CD4-positive, alpha-beta T cell treated with Interleukin-17A for 4 hours (primary cell): ENCODE measurements at regions not wholly inside any gene's neighbourhood (a gene's known extent, or its start where the extent isn't known, plus 50 kb on each side); places are given as distances from the start of the nearest gene placed in this dataset.
"Not testable (repeated sequence)": the region's sequence is repeated elsewhere in the genome, so short reads cannot be mapped to it uniquely, and the experiment has no call there.

Experiments
- DNase-seq: peaks from one replicate; pipeline ENCODE4 v3.0.0-alpha.2; 2020; ENCODE audit warnings: mixed read lengths

DNA sequence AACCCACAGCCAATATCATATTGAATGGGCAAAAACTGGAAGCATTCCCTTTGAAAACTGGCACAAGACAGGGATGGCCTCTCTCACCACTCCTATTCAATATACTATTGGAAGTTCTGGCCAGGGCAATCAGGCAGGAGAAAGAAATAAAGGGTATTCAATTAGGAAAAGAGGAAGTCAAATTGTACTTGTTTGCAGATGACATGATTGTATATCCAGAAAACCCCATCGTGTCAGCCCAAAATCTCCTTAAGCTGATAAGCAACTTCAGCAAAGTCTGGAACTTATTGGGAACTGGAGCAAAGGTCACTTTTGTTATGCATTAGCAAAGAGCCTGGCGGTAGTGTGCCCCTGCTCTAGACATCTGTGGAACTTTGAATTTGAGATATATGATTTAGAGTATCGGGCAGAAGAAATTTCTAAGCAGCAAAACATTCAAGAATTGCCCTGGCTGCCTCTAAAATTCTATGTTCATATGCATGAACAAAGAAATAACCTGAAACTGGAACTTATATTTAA is 53.4 kb upstream of the PSMA1 start:
- DNase-seq: not testable (repeated sequence)

DNA sequence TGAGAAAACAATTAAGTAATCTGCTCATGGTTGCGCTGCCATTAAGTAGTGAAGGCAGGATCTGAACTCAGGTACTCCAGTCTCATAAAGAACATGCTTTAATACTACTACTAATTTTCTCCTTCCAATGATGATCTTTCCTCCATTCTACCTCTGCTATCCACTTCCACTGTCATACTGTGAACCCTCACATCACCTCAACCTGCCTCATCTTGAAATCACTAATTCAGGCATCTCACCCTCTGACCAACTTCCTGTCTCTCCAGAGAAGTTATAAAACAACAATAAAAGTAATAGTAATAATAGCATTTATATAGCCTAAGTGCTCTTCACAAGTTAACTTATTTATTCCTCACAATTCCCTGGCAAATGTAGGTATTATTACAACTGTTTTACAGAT is 57.1 kb upstream of the PSMA1 start:
- DNase-seq: no peak

DNA sequence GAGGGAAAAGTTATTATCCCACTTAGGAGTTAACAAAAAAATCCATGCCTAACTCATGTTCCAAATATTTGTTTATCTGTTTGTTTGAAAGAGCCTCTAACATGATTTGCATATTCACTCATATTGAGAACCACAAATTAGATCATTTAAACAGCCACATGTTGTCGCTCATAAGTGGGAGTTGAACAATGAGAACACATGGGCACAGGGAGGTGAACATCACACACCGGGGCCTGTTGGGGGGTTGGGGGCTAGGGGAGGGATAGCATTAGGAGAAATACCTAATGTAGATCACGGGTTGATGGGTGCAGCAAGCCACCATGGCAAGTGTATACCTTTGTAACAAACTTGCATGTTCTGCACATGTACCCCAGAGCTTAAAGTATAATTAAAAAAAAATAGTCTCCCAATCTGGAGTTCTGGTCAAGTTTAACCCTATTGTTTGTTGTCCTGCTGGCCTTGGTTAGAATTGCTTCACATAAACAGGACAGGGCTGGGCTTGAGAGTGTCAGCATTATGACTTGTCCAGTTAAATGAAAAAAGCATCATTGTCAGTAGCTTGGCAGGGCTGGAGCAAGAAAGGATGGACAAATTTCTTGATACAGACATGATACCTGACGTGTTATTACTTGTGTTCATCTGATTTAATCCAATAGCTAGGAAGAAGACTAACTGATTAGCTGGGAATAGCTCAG is 57.8 kb upstream of the PSMA1 start:
- DNase-seq: no peak

DNA sequence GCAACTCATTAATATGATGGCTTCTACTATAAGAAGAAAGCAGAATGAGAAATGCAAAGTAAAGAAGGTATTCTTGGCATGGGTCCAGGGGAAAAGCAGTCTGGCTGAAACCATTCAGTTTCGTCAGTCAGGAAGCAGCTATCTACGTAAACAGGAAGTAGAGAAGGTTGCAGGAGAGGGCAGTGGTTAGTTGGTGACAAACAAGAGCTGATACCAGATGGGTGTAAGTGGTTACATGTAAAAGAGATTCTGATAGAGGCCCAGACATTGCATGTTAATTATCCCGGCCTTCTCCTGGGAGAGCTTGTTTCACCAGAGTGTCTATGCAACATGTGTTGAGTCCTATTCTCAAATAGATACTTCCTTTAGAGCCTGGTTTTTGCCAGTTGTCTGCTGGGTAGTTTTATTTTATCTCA is 58.4 kb upstream of the PSMA1 start:
- DNase-seq: peak; percentile 77

DNA sequence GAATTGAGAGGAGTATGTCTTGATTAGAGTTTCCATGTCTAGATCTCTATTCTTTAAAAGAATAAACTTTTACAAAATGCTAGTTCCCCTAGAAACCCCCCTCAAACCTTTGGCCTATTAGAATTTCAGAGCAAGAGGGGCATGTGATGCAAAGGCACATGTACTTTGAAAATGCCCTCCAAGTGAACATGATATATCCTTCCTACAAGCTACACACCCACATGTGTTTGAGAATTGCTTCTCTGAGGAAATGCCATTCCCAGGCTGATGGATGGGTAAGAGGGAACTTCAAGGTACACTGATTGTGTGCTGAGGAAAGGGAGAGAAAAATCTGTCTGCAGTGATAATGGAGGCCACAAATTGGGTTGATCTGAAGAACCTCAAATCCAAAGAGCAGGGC is 59.5 kb upstream of the PSMA1 start:
- DNase-seq: no peak

DNA sequence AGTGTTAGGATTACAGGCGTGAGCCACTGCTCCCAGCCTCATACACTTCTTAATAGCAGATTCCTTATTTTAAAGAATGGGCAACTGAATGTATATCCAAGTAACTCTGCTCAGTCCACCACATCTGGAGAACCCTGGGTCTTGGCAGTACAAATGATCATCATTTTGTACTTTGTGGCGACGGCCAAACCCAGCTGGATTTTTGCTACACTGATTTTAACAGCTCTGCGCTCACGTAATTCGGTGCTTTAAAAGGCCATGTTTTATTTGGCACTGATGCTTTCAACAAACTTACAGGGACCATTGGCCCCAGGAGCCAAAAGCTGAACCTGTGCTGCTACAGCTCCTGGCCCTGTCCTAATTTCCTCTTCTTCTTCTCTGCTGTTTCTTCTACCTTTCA is 60.8 kb upstream of the PDE3B start:
- no peak for DNase-seq

DNA sequence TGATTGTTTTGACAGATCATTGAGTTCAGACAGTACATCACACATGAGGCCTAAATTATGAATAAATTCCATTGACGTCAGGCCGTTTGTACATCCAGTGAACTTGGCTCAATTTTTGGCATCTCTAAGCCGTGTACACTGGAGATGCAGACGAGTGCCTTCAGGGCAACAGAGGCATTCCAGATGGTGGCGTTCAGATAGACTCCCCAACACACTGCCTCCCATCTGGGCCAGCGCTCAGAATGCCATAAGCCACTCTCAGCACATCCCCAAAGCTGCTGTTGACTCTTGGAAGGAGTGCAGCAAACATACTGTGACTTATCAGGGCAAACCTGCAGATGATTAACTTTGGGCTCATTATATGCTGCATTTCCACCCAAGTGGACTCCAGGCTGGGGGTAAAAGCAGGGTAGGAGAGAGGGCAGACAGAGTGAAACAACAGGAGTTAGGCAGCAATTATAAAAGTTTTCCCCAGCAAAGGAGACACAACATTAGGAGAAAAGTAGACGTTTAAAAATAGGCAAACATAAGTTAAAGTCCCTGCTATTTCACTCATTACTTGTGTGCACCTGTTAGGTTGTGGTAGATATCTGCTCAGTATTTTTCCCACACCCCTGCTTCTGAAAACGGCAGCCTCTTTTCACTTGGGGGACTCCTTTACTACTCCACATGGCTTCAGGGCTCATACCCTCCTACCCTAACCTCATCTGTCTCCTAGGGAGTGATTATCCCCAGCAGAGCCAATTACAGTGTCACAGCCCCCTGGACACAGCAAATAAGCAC is 60.2 kb upstream of the PDE3B start:
- no peak for DNase-seq

DNA sequence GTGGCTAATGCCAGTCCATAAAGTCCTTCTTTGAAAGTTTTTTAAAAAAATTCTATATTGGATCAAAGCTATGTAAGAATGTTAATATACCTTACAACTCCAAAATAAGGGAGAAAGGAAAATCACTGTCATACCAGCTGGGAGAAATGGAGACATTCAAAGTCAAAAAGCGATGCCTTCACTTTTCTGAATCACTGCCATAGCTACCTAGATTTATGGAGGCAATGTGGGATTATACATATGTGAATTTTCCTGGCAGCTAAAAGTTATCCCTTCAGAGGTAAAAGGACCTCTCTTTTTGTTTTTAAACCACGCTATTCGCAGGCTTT is 59.6 kb upstream of the PDE3B start:
- no peak for DNase-seq

DNA sequence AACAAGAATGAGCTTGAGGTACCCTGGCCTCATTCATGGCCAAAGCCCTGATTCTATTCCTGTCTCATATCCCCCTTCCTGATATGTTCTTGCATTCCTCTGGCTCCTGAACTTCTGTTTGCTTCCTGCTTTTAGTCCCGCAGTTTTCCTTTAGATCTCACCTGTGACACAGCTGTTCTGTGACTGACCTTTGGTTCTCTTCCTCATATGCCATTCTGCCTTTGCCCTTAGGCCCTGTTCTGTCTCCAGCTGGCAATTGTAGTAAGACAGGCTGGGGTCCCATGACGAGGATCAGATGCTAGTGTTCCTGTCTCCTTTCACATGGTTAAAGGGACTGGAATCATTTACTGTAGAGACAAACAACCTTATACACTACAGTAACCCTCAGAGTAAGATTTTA is 59.0 kb upstream of the PDE3B start:
- no peak for DNase-seq

DNA sequence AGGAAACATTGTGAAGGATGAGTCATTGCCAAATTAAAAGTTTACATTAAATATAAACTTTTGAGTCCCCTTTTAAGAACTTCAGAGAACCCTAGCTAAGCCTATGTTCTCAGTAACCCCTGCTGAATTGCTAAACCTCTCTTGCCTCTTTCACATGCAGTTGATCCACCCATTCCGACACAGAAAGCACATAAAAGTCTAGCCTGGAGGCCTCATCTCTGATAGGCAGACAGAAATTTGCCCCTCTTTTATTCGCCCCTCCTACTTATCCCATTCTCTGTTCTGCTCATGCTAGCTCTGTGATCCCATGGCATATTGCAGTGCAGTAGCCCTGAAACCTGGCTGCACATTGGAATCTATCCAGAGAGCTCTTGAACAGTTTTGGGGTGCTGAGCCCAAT is 58.2 kb upstream of the PDE3B start:
- DNase-seq: no peak

DNA sequence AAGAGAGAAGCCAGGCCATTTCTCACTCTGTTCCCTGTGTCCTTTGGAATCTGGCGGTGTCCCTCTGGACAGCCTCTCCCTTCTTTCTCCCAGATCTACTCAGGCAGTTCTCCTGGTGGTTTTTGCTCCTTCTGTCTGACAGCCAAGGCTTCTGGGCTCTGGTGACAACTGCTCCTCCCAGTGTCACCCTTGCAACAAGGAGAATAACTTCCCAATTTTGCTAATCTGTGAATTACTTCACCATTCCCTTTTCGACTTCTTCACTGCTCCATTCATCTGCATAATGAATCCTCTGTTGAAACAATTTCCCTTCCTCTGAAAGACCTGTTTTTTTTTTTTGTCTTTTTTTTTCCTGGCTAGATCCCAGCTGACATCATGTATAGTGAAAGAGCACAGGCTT is 56.3 kb upstream of the PDE3B start:
- no peak for DNase-seq

DNA sequence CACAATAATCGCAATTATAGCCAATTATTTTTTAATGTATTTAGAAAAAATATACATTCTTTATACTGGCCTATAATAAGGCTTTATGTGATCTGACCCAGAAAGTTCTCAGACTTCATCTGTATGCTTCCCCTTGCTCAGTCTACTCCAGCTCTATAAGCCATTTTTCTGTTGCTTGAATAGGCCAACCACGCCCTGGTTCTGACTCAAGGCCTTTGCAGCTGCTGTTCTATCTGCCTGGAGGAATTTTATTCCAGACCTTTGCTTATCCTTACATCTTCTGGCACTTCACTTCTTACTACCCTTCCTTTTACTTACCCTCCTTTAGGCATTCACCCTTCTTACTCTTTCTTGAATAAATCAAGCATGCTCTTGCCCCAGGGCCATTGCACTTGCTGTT is 54.9 kb upstream of the PDE3B start:
- DNase-seq: no peak

DNA sequence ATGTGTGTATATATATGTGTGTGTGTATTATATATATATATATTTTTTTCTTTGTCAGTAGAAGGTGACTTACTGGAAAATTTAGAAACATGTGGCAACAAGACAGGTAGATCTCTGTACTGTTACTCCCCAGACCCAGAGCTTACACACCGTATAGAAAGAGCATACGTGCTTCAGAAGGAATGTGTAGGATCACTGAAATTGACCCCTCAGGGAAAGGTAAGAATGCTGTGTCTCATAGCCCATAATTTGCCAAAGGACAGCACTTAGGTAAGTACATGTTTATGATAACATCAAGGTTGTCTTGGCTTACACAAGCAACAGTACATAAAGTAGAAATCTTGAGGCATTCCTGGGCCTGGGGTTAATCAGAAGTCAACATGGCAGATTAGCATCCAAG is 54.2 kb upstream of the PDE3B start:
- no peak for DNase-seq

DNA sequence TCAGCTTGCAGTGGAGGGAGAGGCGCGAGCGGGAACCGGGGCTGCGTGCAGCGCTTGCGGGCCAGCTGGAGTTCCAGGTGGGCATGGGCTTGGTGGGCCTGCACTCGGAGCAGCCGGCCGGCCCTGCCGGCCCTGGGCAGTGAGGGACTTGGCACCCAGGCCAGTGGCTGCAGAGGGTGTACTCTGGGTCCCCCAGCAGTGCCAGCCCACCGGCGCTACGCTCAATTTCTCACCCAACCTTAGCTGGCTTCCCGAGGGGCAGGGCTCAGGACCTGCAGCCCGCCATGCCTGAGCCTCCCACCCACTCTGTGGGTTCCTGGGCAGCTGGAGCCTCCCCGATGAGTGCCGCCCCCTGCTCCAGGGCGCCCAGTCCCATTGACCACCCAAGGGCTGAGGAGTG is 52.6 kb upstream of the PDE3B start:
- not testable (repeated sequence) for DNase-seq

DNA sequence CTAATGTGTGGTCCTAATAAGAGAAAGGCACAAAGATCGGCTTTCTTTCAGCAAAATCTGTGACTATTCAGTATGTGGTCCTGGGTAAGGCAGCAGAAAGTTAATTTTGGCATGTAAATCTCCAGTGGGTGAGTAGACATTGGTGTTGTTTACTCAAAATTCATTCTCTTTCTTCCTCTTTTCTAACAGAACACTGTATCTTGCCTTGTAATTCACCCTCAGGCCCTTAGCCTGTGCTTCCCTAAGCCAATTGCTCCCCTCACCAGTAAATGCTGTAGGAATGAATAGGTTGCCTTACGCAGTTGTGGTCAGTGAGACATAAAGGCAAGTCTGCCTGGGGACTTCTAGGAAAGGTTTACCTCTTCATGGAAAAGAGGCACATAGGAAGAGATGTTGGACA is 49.9 kb upstream of the PDE3B start:
- no peak for DNase-seq
